H1 (cell line): ENCODE measurements at regions not wholly inside any gene's neighbourhood (a gene's known extent, or its start where the extent isn't known, plus 50 kb on each side); places are given as distances from the start of the nearest gene placed in this dataset.

Experiments used
- ATF3 ChIP-seq: IDR thresholded peaks from 2 replicates; pipeline ENCODE4 v1.6.1; 2011; ENCODE audit warnings: low read depth, mild to moderate bottlenecking, low read length; ENCODE audit not compliant: insufficient read depth
- CREB1 ChIP-seq: IDR thresholded peaks from 2 replicates; pipeline ENCODE4 v1.6.1; 2012; ENCODE audit warnings: inconsistent platforms
- CTCF ChIP-seq, 3 experiments: IDR thresholded peaks; 1 replicate in 2 of 3; 2 replicates in 1 of 3; pipeline versions ENCODE4 v1.5.1 to v1.6.1; 2011; ENCODE audit warnings: low read length in 3 of 3, mild to moderate bottlenecking in 3 of 3, inconsistent platforms in 2 of 3, low read depth in 1 of 3, moderate library complexity in 1 of 3; ENCODE audit not compliant: insufficient read depth in 1 of 3; ENCODE audit errors: control extremely low read depth in 1 of 3
- E2F6 ChIP-seq: IDR thresholded peaks from 2 replicates; pipeline ENCODE4 v1.6.1; 2012; ENCODE audit warnings: inconsistent platforms
- EP300 ChIP-seq, 2 experiments: IDR thresholded peaks; 1 replicate in 1 of 2; 2 replicates in 1 of 2; pipeline ENCODE4 v1.6.1; 2011 to 2012; ENCODE audit warnings: low read depth in 2 of 2, low read length in 2 of 2, mild to moderate bottlenecking in 2 of 2, borderline replicate concordance in 1 of 2, inconsistent platforms in 1 of 2, moderate library complexity in 1 of 2
- RAD21 ChIP-seq, 2 experiments: IDR thresholded peaks in 1 of 2; conservative IDR thresholded peaks in 1 of 2; 2 replicates each; pipeline ENCODE4 v1.6.1; 2011; ENCODE audit warnings: low read depth in 2 of 2, low read length in 2 of 2, improper control_type of control experiment in 1 of 2, inconsistent platforms in 1 of 2, mild to moderate bottlenecking in 1 of 2, moderate library complexity in 1 of 2
- RNF2 ChIP-seq: fragments of 200-900, 300-1000 bp; sonication (generic); IDR thresholded peaks from 2 replicates; pipeline ENCODE4 v1.7.1; 2016; ENCODE audit warnings: borderline replicate concordance, low read depth, mild to moderate bottlenecking, antibody characterized with exemption, low read length; ENCODE audit not compliant: poor library complexity, severe bottlenecking; ENCODE audit errors: missing control alignments
- SIN3A ChIP-seq, 2 experiments: IDR thresholded peaks in 1 of 2; conservative IDR thresholded peaks in 1 of 2; 2 replicates each; pipeline ENCODE4 v1.6.1; 2011 to 2012; ENCODE audit warnings: low read length in 2 of 2, improper control_type of control experiment in 1 of 2, low read depth in 1 of 2, mild to moderate bottlenecking in 1 of 2
- YY1 ChIP-seq: IDR thresholded peaks from 2 replicates; pipeline ENCODE4 v1.6.1; 2011; ENCODE audit warnings: low read depth, mild to moderate bottlenecking, low read length

DNA sequence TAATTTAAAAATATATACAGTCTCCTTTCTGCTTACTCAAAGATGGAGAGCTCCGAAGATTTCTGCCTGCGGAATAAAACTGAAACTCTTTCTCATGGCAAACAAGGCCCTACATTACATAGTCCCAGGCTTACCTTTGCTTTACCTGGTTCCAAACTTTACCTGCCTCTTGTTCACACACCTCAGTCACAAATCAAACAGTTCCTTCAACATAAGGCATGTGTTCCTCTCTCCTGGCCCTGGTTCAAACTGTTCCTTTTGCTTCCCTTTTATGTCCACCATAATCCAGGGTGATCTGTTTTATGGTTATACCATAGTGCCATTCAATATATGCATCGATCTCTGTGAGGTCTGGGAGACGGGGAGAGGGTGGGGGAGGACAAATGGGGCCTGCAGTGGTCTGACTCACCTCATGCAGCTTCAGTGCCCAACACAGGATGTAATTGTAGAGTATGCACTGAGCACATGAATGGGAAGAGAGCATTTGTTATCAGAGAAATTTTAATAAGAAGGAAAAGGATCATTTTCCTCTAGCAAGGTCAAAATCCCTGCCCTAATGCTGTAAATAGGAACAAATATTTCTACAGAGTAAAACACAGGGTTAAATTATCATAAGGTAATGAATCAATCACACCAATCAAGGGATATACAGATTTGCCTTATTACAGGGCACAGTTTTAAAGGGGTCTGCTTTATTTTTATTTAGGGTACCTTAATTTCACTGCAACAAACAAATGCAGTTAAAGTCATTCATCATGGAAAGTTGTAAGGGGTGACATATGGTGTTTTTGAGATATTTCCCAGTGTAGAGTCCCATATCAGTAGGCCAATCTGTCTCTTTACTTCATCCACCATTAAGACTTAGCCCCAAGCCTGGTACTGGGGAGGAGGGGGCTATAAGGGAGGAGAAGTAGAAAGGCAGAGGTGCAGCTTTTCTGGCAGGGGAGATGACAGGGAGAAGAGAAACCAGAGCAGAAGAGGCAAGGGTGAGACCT, 88.8 kb upstream of the PDE1C start:
- TF ChIP-seq CTCF (IDR thresholded peaks at IDR 0.05; ENCODE audit: control extremely low read depth in 1 of 3, insufficient read depth in 1 of 3, low read depth in 1 of 3, low read length in 3 of 3) (no peak), E2F6 (no peak), EP300 (IDR thresholded peaks at IDR 0.05; ENCODE audit: borderline replicate concordance in 1 of 2, low read depth in 2 of 2, low read length in 2 of 2) (no peak), YY1 (no peak), SIN3A (conservative IDR thresholded peaks at IDR 0.05 in 1 of 2, IDR thresholded peaks at IDR 0.05 in 1 of 2; ENCODE audit: low read depth in 1 of 2, low read length in 2 of 2) (no peak), ATF3 (no peak), CREB1 (no peak), RNF2 (no peak), RAD21 (IDR thresholded peaks at IDR 0.05 in 1 of 2, conservative IDR thresholded peaks at IDR 0.05 in 1 of 2; ENCODE audit: low read depth in 2 of 2, low read length in 2 of 2) (no peak)
